ENCODE measurements at regions not wholly inside any gene's neighbourhood (a gene's known extent, or its start where the extent isn't known, plus 50 kb on each side); places are given as distances from the start of the nearest gene placed in this dataset.
"Not testable (repeated sequence)": the region's sequence is repeated elsewhere in the genome, so short reads cannot be mapped to it uniquely, and the experiment has no call there.

- H3K4me3 Mint-ChIP-seq (ENCODE audit: low read depth) = no peak overlapping the region
- no peak for DNase-seq (ENCODE audit: low spot score, unreplicated experiment)
- H3K27ac Mint-ChIP-seq = no peak overlapping the region
- H3K36me3 Mint-ChIP-seq (ENCODE audit: insufficient read depth) = no peaks in the 10 kb centered on the region
- no peaks in the 10 kb centered on the region for H3K9me3 Mint-ChIP-seq (ENCODE audit: low read depth)
- H3K4me1 Mint-ChIP-seq (ENCODE audit: low read depth) = peaks cover 3% of the 10 kb centered on the region
- no peak for TF ChIP-seq CTCF (IDR thresholded peaks at IDR 0.05; ENCODE audit: unreplicated experiment)
- peaks cover 14% of the 10 kb centered on the region for H3K27me3 Mint-ChIP-seq
Observed at GRCh38 chr5:126125407-126125806, 297.8 kb upstream of the GRAMD2B start.

DNA sequence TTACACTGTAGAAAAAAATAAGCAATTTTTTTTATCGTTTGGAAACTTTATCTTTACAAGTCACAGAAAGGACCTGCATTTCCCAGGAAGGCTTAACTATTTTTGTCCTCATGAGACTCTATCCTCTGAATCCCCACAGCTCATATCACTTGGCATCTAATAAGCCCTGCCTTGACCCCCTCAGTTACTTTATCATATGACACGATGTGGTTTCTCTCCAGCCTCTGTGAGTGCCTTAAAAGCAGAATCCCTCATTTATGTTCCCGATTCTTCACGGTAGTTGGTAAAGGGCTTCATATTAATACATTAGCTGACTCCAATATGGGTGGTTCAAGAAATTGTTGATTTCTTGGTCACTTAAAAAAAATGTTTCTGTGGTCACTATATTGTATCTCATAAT lies 296.6 kb upstream of the GRAMD2B start:
- no peak for TF ChIP-seq CTCF (IDR thresholded peaks at IDR 0.05; ENCODE audit: unreplicated experiment)
- Mint-ChIP-seq H3K27ac (no peak overlapping the region), H3K36me3 (ENCODE audit: insufficient read depth) (no peaks in the 10 kb centered on the region), H3K27me3 (peaks cover 14% of the 10 kb centered on the region), H3K4me3 (ENCODE audit: low read depth) (no peak overlapping the region), H3K9me3 (ENCODE audit: low read depth) (no peaks in the 10 kb centered on the region), H3K4me1 (ENCODE audit: low read depth) (peaks cover 3% of the 10 kb centered on the region)
- DNase-seq (ENCODE audit: low spot score, unreplicated experiment) = no peak

GRCh38 chr5:126127371-126127770 lies 295.8 kb upstream of the GRAMD2B start:
- H3K4me1 Mint-ChIP-seq (ENCODE audit: low read depth); DNase-seq (ENCODE audit: low spot score, unreplicated experiment); H3K36me3 Mint-ChIP-seq (ENCODE audit: insufficient read depth); H3K4me3 Mint-ChIP-seq (ENCODE audit: low read depth); H3K27ac Mint-ChIP-seq; H3K9me3 Mint-ChIP-seq (ENCODE audit: low read depth): not testable (repeated sequence)
- peaks cover 10% of the 10 kb centered on the region for H3K27me3 Mint-ChIP-seq

DNA sequence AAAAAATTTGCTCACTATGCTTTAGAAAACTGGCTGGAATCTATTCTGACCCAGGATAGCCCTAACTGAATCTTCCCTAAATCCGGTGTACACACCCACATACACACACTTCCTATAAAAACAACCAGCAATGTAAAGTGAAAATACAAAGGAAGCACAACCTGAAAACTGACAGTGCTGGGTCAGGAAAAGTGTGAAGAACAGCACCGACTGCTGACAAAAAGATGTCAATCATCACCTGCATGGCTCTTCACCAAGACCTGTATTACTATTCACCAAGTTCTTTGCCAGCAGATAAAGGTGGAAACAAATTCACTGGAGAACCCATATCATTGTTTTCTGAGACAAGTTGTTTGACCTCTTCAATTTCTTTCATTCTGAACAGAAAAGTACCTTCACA lies 293.8 kb upstream of the GRAMD2B start:
- H3K27me3 Mint-ChIP-seq = no peaks in the 10 kb centered on the region
- H3K4me3 Mint-ChIP-seq (ENCODE audit: low read depth) = no peak overlapping the region
- peaks cover 4% of the 10 kb centered on the region for H3K9me3 Mint-ChIP-seq (ENCODE audit: low read depth)
- TF ChIP-seq CTCF (IDR thresholded peaks at IDR 0.05; ENCODE audit: unreplicated experiment) = no peak
- no peak for DNase-seq (ENCODE audit: low spot score, unreplicated experiment)
- H3K27ac Mint-ChIP-seq = no peak overlapping the region
- H3K4me1 Mint-ChIP-seq (ENCODE audit: low read depth) = no peaks in the 10 kb centered on the region
- H3K36me3 Mint-ChIP-seq (ENCODE audit: insufficient read depth) = no peaks in the 10 kb centered on the region

- TF ChIP-seq CTCF (IDR thresholded peaks at IDR 0.05; ENCODE audit: unreplicated experiment) = no peak
- Mint-ChIP-seq H3K36me3 (ENCODE audit: insufficient read depth) (no peaks in the 10 kb centered on the region), H3K4me1 (ENCODE audit: low read depth) (no peaks in the 10 kb centered on the region), H3K4me3 (ENCODE audit: low read depth) (no peak overlapping the region), H3K9me3 (ENCODE audit: low read depth) (peaks cover 4% of the 10 kb centered on the region), H3K27ac (no peak overlapping the region), H3K27me3 (no peaks in the 10 kb centered on the region)
- DNase-seq (ENCODE audit: low spot score, unreplicated experiment) = no peak
Observed at GRCh38 chr5:126133424-126133823, 289.8 kb upstream of the GRAMD2B start.

GRCh38 chr5:126137891-126138280 lies 285.3 kb upstream of the GRAMD2B start:
- no peak overlapping the region for H3K27ac Mint-ChIP-seq
- TF ChIP-seq CTCF (IDR thresholded peaks at IDR 0.05; ENCODE audit: unreplicated experiment) = no peak
- H3K36me3 Mint-ChIP-seq (ENCODE audit: insufficient read depth) = no peaks in the 10 kb centered on the region

More at GRCh38 chr5:126137891-126138280, 285.3 kb upstream of the GRAMD2B start:
- H3K4me3 Mint-ChIP-seq (ENCODE audit: low read depth) = no peak overlapping the region
- DNase-seq (ENCODE audit: low spot score, unreplicated experiment) = no peak
- no peaks in the 10 kb centered on the region for H3K4me1 Mint-ChIP-seq (ENCODE audit: low read depth)
- H3K9me3 Mint-ChIP-seq (ENCODE audit: low read depth) = peaks cover 4% of the 10 kb centered on the region
- peaks cover 3% of the 10 kb centered on the region for H3K27me3 Mint-ChIP-seq
